Astrocyte of the spinal cord (primary cell): ENCODE measurements at regions not wholly inside any gene's neighbourhood (a gene's known extent, or its start where the extent isn't known, plus 50 kb on each side); places are given as distances from the start of the nearest gene placed in this dataset.

Experiments used
- DNase-seq: peaks from one replicate; pipeline ENCODE4 v3.0.0; 2011; ENCODE audit warnings: low read depth, low spot score
- H3K4me3 ChIP-seq: 2 replicates; pipeline ENCODE4 v1.5.1; 2011; ENCODE audit warnings: low read depth, mild to moderate bottlenecking, low read length, moderate library complexity
- CTCF ChIP-seq: IDR thresholded peaks from 2 replicates; pipeline ENCODE4 v1.5.1; 2012; ENCODE audit warnings: low read depth, mild to moderate bottlenecking, low read length, inconsistent platforms
- in situ Hi-C: cut with HindIII; loops from 2 replicates; pipeline ENCODE4 v1.10.0; 2017; ENCODE audit warnings: low sequenced_read_pairs

DNA sequence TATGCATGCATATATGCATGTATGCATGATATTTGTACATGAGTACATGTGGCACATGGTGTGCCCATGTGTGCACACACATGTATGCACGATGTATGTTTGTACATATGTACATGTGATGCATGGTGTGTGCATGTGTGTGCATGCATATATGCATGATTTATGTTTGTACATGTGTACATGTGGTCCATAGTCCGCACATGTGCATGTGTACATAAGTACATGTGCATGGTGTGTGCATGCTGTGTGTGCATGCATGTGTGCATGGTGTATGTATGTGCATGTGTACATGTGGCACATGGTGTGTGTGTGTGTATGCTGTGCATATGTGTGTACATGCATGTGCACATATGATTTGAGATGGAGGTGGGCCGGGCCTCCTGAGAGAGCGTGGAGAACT lies 384.2 kb downstream of the TYW1 start:
- TF ChIP-seq CTCF: no peak
- no peak for DNase-seq
- in situ Hi-C loops: no loop called here
- no peak overlapping the region for H3K4me3 ChIP-seq

DNA sequence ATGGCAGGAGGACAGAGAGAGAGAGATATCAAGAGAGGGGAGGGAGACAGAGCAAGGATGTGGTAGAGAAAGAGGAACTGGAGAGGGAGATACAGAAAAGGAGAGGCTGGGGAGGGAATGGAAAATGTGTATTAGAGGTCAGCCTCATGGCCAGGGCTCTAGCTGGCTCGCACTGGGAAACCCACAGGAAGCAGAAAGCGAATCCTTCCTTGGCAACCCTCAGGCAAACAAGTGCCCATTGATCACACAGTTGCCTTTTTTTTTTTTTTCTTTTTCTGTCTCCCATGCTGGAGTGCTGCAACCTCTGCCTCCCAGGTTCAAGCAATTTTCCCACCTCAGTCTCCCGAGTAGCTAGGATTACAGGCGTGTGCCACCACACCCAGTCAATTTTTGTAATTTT lies 391.2 kb downstream of the TYW1 start:
- in situ Hi-C loops: no loop called here

GRCh38 chr7:67391168-67391567 lies 394.5 kb downstream of the TYW1 start:
- TF ChIP-seq CTCF: no peak
- no peak overlapping the region for H3K4me3 ChIP-seq
- in situ Hi-C loops: no loop called here
- DNase-seq: no peak

More for the DNA sequence above, 391.2 kb downstream of the TYW1 start:
- no peak for DNase-seq
- TF ChIP-seq CTCF: no peak
- H3K4me3 ChIP-seq: no peak overlapping the region

DNA sequence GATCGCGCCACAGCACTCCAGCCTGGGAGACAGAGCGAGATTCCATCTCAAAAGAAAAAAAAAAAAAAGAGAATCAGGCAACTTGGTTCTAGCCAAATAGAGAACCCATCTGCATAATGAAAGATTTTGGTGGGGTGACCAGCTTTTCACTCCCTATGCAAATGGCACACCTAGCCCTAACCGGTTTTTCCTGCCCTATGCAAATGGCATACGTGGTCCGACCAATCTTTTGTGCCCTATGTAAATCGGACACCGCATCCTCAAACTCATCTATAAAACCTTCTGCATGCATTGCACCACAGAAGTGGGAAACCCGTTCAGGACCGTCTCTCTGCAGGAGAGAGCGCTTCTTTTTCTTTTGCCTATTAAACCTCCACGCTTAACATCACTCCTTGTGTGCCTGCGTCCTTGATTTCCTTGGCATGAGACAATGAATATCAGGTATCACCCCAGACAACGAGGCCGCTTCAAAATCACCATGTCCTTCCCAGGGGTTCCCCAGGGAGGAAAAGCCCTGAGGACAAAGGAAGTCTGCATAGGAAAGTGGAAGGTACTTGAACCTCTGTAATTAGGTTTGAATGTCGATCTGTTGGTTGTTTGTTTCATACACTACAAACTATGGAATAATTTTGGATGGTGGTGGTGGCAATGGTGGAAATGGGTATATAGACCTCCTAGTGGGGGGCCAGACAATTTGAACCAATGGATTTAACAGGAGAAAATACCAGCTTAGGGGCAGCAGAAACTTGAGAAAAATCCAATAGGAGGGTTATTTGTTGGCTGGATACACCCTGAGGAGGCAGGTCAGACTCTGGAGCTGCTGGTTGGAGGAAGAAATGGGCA lies 396.2 kb downstream of the TYW1 start:
- no peak overlapping the region for H3K4me3 ChIP-seq
- no peak for TF ChIP-seq CTCF
- in situ Hi-C loops: no loop called here
- no peak for DNase-seq

DNA sequence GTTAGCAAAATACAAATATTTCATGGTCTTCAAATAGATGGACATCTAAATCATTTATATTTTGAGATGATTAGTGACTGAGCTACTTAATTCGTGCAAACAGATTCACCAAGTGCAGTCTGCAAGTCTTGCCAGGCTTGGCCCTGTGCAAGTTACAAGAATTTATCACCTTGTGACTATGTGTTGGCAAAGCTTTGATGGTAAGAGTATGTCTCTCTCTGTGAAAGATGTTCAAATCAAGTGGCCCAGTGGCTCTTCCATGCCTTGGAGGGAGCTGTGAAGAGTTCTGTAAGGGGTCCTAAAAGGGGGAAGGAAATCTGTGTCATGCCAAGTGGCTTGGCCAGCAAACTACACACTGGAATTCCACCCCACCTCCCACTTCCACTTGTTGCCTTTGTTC lies 397.3 kb downstream of the TYW1 start:
- no peak for TF ChIP-seq CTCF
- no peak overlapping the region for H3K4me3 ChIP-seq
- in situ Hi-C loops: no loop called here
- no peak for DNase-seq

GRCh38 chr7:67398916-67399315 lies 402.3 kb downstream of the TYW1 start:
- no peak for TF ChIP-seq CTCF
- in situ Hi-C loops: no loop called here
- no peak for DNase-seq
- H3K4me3 ChIP-seq: no peak overlapping the region
